HT-29 (cell line): ENCODE measurements at regions not wholly inside any gene's neighbourhood (a gene's known extent, or its start where the extent isn't known, plus 50 kb on each side); places are given as distances from the start of the nearest gene placed in this dataset.
"Not testable (repeated sequence)": the region's sequence is repeated elsewhere in the genome, so short reads cannot be mapped to it uniquely, and the experiment has no call there.

Source experiments
- DNase-seq: peaks from one replicate; pipeline ENCODE4 v3.0.0-alpha.2; 2015; ENCODE audit warnings: low spot score

DNA sequence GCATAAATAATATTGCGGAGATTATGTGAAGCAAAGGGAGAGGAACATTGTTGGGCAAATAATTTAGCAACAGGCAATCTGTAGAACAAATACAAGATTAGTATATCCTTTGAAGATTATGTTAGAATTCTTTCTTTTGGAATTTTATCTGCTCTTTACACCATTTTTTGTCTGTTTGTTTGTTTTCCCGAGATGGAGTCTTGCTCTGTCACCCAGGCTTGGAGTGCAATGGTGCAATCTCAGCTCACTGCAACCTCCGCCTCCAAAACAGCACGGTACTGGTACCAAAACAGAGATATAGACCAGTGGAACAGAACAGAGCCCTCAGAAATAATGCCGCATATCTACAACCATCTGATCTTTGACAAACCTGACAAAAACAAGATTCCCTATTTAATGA, 250.3 kb downstream of the FSIP2 start:
- not testable (repeated sequence) for DNase-seq

DNA sequence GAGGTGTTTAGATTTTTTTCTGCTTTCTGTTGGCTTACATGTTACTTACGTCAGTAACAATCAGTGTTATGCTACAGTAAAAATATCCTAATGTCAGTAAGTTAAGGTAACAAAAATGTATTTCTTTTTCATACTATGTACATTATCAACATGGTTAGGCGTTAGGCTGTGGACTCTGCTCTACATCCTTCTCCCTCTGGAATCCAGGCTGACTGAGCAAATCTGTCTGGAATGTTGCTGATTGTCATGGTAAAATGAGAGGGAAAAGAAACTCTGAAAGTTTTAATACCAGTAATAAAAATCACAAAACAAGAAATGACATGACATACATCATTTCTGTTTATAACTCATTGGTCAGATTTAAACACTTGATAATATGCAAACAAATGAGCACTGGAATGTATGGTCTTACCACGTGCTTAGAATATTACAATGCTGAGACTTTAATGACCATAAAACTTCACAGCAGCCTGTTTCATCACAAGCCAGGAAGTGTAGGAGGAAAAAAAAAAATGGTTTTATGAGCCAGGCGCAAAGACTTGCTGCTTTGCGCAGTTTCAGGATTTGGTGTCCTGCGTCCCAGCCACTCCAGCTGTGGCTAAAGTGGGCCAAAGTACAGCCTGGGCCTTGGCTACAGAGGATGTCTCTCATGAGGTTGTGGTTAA, 252.4 kb downstream of the FSIP2 start:
- no peak for DNase-seq

DNA sequence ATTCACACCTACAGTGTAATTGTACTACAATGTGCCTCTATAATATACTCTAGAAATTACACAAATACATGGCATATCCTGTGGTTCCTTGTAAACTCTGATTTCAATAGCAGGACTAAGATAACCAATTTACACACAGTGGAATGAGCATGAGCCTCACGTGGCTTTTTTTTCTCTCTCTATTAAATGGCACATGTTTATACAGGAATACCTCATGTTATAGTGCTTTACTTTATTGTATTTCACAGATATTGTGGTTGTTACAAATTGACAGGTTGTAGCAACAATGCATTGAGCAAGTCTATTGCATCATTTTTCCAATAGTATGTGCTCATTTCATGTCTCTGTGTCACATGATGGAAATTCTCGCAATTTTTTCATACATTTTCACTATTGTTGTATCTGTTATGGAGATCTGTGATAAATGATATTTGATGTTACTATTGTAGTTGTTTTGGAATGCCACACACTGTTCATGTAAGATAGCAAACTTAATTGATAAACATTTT, 260.0 kb downstream of the FSIP2 start:
- DNase-seq: no peak

DNA sequence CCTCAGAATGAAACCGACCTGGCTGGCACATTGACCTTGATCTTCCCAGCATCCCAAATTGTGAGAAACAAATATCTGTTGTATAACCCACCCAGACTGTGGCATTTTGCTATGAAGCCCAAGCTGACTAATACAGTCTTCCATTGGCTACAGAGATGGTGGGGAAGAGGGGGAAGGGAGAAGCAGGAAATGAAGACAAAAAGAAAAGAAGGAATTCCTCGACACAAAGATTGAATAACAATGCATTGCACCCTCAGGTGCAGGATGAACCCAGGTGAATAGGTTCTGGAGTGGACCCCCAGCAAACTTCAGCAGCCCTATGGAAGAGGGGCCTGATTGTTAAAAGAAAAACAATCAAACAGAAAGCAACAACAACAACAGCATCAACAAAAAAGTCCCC, 270.7 kb downstream of the FSIP2 start:
- DNase-seq: no peak

DNA sequence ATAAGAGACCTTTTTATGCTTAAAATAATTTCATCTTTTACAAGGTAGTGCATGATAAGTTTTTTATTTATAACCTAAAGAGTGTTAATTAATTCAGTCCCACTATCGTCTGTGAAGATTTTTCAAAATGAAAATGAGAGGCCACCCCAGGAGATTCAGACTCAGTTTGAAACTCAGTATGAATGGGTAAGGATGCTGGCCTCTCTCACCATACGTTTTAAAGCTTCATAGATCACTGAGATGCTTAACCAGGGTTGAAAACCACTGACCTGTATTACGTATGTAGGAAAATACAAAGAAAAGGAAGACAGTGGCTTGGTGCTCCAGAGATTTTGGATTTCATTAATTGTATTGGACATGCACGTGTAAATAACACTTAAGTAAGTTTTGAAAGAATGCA, 278.7 kb downstream of the FSIP2 start:
- no peak for DNase-seq

DNA sequence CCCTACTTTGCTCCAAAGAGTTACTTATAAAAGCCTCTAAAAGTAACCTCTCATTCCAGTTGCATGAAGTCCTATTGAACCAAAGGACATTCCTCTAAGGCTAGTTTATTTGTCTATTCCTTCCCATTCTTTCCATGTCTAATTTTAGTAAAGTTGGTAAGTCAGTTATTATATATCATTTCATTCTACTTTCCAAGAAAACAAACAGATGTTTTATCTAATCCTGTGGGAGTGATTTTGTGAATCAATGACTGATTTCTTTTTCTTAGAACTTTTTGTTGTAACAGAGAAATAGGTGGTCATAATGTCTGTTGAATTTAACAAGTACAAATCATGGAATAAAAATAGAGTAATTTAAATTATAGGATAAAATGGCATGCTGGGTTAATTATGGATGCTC, 286.3 kb downstream of the FSIP2 start:
- no peak for DNase-seq

DNA sequence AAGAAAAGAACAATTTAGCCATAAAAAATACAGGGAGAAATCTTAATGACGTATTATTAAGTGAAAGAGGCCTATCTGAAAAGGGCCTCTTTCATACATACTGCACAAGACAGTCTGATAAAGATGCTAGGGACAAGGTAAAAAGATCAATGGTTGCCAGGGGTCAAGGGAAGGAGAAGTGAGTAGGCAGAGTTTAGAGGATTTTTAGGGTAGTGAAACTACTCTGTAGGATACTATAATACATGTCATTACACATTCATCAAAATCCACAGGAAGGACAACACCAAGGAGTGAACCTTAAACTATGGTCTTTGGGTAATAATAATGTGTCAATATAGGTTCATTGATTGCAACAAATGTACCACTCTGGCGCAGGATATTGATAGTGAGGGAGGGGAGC, 289.3 kb downstream of the FSIP2 start:
- DNase-seq: no peak

DNA sequence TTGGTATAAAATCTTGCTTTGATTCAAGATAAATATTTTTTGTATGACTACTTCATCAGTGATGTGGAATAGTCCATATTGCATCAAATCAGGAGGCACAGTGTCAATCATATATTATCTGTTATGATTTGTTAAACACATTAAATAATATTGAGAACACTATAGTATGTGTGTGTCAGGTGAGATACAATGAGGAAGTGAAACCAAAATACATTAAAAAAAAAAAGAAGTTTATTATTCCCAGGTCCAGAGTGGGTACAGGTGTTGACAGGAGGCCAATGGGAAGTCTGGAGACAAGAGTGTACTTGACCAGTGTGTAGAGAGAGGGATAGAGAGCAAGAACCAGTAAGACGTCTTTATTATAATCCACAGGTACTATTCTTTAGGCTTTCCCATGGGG, 292.6 kb downstream of the FSIP2 start:
- no peak for DNase-seq

DNA sequence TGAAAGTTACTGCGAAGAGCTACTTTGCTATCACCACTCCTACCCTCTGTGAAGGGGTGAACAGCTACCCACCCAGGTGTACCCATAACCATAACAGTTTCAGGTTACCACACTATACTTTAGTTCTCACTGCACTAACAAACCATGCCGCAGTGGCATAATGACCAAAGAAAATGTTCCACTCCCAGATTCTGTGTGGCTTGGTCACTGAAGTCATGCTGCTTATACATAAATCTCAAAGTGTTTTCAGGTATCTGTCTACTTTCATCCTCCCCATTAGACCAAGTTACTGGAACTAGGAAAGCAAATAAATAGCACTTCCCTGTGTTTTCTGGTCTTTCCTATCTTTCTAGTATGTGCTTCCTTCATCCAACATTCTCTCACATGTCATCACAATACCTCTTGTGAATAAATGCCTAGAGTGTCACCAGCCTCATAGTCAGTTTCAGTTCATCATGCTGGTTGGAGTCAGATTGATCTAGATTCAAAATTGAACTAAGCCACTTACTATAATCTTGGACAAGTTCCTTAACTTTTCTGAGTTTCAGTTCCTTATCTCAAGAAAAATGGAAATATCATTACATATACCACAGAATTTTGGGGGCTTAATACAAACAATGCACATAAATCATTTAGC, 293.6 kb downstream of the FSIP2 start:
- no peak for DNase-seq

DNA sequence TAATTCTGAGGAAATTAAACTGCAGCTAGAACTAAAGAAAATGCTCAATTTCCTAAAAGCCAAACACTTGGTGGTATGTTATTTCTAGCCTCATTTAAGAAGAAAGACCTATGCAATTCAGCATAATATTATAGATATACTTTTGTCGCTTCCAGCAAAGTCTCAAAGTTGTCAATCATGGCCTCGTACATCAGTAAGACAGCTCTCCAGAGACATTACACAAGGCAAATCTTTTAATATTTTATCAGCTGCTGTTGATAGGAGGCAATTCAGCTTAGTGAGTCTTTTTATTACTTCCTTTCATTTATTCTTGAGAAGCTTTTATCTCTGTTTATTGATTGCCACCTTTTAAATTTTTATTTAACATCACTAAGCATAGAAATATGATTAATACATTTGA, 294.3 kb downstream of the FSIP2 start:
- DNase-seq: no peak

DNA sequence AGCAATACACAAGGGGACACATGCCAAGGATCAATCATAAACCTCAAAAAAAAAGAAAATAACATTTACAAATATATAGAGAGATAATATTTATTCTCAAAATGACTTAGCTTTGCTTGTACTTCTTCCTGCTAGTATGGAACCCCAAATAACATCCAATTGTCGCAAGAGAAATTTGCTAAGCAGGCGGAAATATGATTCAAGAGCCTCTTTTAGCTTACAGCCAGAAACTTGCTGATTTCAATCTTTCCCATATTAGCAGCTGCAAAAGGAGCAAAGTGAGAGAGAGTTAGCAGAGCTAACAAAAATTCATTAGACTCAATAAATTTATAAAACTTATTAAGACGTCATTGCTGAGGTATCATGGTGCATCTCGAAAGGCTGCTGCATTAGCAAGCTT, 294.9 kb downstream of the FSIP2 start:
- no peak for DNase-seq

DNA sequence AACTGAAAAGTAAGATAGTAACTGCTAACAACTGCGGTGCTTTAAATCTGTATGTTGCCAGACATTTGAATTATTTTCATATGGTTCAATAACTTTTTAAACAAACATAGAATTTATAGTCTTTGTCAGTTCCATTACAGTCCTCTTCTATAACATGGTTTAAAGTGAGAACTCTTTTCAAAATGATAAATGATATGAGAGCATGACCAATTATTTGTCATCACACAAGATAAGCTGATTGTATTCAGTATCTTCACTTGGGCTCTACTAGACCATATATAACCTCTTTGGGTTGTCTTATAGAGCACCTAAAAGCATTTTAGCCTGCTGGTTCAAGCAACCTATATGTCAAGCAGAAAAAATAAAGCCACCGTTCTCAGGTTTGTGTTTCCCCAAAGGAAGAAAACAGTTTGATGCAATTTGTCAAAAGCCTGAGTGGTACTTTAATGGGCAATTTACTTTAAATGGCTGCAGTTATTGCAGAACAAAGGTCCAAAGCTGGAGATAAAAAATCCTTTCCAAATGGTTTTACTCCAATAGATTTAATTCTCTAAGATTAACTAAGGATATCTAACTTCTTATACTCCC, 298.4 kb downstream of the FSIP2 start:
- no peak for DNase-seq

DNA sequence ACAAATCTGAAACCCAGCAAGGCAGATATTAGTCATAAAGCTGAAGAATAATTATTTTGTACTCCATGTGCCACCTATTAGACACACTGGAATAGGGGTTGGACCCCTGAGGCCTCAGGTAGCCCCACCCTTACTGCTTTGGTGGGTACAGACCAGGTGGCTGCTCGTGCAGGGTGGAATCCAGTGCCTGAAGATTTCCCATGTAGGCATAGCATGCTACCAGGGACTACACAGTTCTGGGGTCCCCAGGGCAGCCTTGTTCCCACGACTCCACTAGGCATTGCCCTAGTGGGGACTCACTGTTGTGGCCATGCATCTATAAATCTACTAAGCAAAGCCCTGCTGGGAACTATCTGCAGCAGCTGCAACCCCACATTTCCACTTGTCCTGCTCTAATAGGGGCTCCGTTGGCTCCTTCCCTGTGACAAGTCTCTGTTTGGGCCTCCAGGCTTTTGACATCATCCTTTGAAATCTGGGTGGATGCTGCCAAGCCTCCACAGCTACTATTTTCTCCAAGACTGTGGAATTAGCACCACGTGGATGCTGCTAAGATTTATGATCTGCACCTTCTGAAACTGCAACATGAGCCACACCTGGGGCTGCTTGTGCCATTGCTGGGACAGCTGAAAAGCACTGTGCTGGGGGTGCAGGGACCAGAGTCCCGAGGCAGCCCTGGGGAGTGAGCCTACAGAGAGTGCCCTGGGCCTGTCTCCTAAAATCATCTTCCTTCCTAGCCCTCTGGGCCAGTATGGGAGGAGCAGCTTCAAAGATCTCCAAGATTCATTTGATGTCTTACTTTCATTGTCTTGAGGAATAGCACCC, 303.8 kb downstream of the FSIP2 start:
- DNase-seq: no peak

DNA sequence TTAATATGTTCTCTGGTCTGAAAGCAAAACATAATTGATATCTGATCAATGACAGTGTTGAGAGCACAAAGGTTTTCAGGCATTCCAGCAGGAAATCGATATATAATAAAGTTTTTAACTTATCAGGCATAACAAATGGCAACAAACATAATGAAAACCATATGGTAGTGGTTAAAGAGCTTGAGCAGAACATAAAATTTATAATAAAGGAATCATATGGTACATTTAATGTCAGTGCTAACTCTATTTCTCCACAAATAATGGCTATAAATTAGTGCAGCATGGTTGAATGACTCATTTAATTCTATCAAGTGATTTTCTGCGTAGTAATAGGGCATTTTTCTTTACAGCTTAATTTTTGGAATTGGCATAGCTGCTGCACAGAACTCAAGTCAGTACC, 306.2 kb downstream of the FSIP2 start:
- DNase-seq: no peak

DNA sequence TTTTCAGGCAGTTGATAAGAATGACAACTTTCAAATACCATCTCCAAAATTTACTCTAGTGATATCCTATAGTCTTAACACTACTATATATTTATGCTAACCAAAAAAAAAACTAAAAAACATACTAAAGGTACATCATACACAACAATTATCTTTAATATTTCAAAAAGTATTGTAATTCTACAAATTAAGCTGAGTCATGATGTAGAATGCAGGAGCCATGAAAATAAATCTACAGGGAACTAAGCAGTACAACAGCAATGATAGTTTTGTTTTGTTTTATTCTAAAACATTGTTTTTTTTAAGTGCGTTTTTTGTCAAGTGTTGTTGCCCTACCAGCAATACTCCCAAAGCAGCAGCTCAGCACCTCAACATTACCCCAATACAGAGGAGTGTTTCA, 314.3 kb downstream of the FSIP2 start:
- DNase-seq: no peak

DNA sequence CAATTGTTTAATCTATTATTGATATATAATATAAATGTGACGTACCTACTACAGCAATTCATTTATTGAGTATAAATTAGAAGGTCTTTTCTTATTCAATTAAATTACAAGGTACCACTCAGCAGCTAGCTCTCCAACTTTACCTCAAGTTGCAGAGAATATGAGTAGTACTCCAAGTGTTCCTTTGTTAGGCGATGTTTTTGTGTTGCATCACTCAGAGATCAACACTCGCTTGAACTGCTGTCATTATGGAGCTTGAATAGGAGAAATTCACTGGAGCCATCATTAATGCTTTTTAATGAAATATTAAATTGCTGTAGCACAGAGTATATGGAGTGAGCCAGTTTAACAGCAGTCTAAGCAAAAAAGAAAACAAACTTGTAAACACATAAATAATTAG, 320.0 kb downstream of the FSIP2 start:
- DNase-seq: no peak

DNA sequence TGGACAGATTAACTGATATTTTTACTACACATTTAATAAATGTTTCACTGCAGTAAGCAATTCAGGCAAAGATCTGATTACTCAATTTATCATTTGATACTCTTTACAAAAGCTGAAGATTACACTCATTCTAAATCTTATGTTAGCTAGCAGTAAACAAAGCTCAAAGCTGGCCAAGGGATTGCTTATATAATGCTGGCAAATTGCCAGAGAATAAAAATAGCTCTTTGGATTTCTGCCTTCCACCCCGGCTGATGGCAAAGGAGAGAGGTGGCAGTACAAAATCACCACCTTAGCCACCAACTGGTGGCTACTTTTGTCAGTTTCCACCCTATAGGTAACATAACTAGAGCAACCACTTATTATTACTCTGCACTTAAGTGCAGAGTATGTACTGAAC, 320.5 kb downstream of the FSIP2 start:
- peak; percentile 27 for DNase-seq

DNA sequence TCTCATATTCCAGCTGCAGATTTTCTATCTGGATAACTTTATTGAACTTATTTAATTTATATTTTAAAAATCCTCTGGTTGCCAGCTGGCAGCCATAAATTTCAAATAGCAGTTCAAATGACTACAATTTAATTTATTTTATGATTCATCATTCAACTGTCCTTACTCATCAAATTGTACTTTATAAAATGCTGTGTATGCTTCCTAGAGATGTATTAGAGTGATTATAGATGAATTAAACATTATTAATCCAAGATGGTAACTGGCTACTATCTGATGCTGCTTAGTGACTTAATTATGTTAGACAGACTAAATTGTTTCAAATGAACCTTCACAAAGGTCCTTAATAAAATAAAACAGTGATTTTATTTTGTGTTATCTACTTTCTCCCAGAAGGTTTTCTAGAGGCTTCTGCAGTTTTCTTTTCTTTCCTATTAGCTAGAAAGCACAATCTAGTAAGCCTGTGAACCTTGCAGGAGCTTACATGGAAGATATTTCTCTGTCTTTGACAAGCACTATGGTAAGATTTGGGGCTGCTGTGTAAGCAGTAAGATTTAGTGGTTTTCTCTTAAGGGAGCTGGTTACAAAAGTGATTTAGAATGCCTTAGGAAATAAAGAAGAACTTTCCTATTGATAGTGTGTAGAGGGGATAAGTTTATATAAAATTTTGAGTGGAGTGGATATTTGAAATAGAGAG, 322.3 kb downstream of the FSIP2 start:
- DNase-seq: no peak

DNA sequence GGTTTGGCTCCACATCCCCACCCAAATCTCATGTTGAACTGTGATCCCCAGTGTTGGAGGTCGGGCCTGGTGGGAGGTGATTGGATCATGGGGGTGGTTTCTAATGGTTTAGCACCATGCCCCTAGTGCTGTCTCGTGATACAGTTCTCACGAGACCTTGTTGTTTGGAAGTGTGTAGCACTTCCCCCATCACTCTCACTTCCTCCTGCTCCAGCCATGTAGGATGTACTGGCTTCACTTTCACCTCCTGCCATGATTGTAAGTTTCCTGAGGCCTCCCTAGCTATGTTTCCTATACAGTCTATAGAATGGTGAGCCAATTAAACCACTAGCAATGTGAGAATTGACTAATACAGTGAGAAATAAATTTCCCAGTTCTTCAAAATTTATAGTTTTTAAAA, 325.9 kb downstream of the FSIP2 start:
- no peak for DNase-seq

DNA sequence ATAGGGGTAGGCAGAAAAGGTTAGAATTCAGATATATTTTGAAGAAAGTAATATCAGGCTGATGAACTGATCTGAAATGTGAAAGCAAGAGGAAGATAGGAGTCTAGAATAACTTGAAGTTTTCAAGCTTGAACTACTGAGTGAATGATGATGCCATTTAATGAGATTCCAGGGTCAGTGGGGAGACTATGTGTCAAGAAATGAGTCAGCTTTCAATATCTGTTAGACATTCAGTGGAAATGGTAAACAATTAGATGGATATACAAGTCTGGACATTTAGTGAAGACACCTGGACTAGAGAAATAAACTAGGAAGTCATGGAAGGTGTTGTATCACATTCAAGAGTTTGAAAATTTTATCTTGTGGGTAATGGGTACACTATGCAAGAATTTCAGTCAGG, 326.9 kb downstream of the FSIP2 start:
- DNase-seq: no peak

DNA sequence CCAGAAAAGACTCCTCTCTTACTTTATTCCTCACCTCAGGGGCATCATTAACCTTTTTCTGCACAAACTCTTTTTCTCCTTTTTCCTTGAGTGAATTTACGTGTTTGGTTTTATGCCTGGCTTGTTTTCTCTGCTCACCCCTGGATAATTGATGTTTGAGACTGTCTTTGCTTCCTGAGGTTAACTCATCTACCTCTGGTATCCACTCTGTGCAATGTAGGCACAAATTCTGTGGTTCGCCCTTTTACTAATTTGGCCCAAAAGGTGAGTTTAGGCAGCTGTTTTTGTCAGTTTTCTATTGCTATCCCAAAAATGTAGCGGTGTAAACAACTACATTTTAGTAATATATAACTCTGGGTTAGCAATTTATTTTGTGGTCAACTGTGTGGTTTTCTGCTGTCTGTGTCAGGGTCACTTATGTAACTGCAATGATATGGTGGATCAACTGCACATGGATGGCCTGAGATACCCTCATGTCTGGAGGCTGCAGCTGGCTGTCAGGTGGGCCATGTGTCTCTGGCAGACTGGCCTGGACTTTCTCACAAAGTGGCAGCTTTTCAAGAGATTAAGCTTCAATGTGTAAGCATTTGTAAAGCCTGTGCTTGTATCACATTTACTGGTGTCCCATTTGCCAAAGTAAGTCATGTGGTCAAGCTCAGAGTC, 329.7 kb downstream of the FSIP2 start:
- DNase-seq: no peak
